Lower leg skin (tissue), 4 donors: ENCODE measurements at regions not wholly inside any gene's neighbourhood (a gene's known extent, or its start where the extent isn't known, plus 50 kb on each side); places are given as distances from the start of the nearest gene placed in this dataset.

Experiments
- DNase-seq, 2 donors: peaks; one replicate each; pipeline ENCODE4 v3.0.0-alpha.2; 2019; ENCODE audit warnings: low spot score in 2 of 2
- H3K4me3 ChIP-seq: fragments of 200-600 bp; sonication (generic); 2 replicates; pipeline ENCODE4 v1.5.1; 2017; ENCODE audit warnings: mild to moderate bottlenecking, low read depth; ENCODE audit not compliant: poor library complexity, severe bottlenecking
- POLR2A ChIP-seq, 2 donors: fragments of 450-650 bp; IDR thresholded peaks; one replicate each; pipeline ENCODE4 v1.6.1; 2016 to 2017; ENCODE audit warnings: antibody characterized with exemption in 2 of 2, mild to moderate bottlenecking in 1 of 2, moderate library complexity in 1 of 2
- WGBS, 2 donors: methylation state at CpG; one replicate each; pipeline ENCODE4 v1.1.5; 2018; 5-methylcytosine and 5-hydroxymethylcytosine counted together
- intact Hi-C: fragments of 100-400 bp; cut with DNase I; formaldehyde crosslinking; loops from one replicate; pipeline ENCODE4 v1.15.0; 2023; ENCODE audit warnings: low total_unique reads
- TF ChIP-seq, protein P1 (sequence below), 3 donors: fragments of 450-650 bp; IDR thresholded peaks; one replicate each; pipeline ENCODE4 v1.5.1; 2016; ENCODE audit warnings: antibody characterized with exemption in 3 of 3, mild to moderate bottlenecking in 3 of 3, moderate library complexity in 2 of 3

- no peak overlapping the region for H3K4me3 ChIP-seq
- TF ChIP-seq, protein P1, sequence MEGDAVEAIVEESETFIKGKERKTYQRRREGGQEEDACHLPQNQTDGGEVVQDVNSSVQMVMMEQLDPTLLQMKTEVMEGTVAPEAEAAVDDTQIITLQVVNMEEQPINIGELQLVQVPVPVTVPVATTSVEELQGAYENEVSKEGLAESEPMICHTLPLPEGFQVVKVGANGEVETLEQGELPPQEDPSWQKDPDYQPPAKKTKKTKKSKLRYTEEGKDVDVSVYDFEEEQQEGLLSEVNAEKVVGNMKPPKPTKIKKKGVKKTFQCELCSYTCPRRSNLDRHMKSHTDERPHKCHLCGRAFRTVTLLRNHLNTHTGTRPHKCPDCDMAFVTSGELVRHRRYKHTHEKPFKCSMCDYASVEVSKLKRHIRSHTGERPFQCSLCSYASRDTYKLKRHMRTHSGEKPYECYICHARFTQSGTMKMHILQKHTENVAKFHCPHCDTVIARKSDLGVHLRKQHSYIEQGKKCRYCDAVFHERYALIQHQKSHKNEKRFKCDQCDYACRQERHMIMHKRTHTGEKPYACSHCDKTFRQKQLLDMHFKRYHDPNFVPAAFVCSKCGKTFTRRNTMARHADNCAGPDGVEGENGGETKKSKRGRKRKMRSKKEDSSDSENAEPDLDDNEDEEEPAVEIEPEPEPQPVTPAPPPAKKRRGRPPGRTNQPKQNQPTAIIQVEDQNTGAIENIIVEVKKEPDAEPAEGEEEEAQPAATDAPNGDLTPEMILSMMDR (IDR thresholded peaks at IDR 0.05), result no peak
- TF ChIP-seq POLR2A (IDR thresholded peaks at IDR 0.05), result no peak
- intact Hi-C loops, result no loop called here
- DNase-seq, result no peak
- 83 to 84% methylated on average over 9 of the region's 9 CpGs for WGBS, 2 donors
Observed at GRCh38 chr13:109344552-109345157, 441.7 kb downstream of the IRS2 start.

DNA sequence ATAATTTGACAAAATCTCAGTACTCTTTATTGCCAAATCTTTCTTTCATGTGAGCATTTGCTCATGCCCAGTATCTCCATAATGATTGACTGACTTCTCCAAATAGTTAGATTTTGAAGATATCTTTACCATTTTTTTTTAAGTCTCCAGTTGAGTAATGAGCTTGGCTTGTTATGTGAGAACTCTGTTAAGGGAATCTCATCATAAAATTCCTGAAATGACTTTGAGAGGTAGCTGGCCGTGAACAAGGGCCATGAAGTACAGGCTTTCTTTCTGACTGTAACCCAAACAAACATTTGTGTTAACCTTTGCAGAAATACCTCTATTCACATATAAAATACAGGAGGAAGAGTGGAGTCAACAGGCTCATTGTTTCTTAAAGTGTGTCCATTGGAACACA, 449.7 kb downstream of the IRS2 start:
- DNase-seq, result no peak
- WGBS, 2 donors, result 38 to 46% methylated on average over 1 of the region's 1 CpG
- H3K4me3 ChIP-seq, result no peak overlapping the region
- intact Hi-C loops, result no loop called here
- TF ChIP-seq POLR2A (IDR thresholded peaks at IDR 0.05), result no peak
- TF ChIP-seq, protein P1 (IDR thresholded peaks at IDR 0.05), result no peak

DNA sequence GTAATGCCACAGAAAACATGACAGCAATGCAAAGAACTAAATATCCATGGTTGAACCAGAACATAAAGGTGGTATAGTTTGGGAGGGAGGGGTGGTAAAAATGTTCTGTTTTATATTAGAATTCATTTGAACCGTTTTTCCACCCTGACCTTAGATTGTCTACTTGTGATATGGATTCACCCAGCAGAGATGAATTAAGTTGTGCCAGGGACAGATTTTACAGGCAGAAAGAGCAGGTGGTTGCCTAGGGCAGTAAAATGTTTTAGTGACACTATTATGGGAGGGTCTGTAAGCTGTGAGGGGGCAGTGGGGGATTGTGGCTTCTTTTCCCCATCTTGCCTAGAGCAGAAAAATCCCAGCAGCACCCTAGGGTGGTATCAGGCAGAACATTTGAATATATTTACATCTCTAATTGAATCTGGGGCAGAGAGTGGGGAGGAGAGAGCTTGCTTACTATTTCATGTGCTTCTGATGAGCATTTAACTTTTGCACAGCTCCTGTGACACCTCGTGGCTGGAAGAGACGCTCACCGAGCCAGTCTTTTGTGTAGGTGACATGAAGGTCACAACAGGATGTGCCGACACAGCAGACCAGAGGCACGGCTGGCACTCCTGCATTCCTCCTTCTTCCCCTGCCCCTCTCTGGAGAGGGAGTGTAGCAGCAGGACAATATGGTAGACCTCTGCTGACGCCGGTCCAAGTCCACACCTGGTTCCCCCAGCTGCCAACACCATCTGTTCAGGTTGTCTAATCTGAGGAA, 452.3 kb downstream of the IRS2 start:
- WGBS, 2 donors, result 69 to 70% methylated on average over 8 of the region's 8 CpGs
- DNase-seq, result no peak
- intact Hi-C loops, result no loop called here
- TF ChIP-seq, protein P1 (IDR thresholded peaks at IDR 0.05), result no peak
- no peak for TF ChIP-seq POLR2A (IDR thresholded peaks at IDR 0.05)
- no peak overlapping the region for H3K4me3 ChIP-seq

- H3K4me3 ChIP-seq, result no peak overlapping the region
- no peak for DNase-seq
- intact Hi-C loops, result no loop called here
- TF ChIP-seq, protein P1 (IDR thresholded peaks at IDR 0.05), result no peak
- no peak for TF ChIP-seq POLR2A (IDR thresholded peaks at IDR 0.05)
- WGBS, 2 donors, result 87 to 91% methylated on average over 26 of the region's 26 CpGs
Observed at GRCh38 chr13:109332506-109333499, 453.6 kb downstream of the IRS2 start.

- TF ChIP-seq POLR2A (IDR thresholded peaks at IDR 0.05), result no peak
- TF ChIP-seq, protein P1 (IDR thresholded peaks at IDR 0.05), result no peak
- no peak overlapping the region for H3K4me3 ChIP-seq
- DNase-seq, result no peak
- WGBS, 2 donors, result 29 to 36% methylated on average over 11 of the region's 11 CpGs
- intact Hi-C loops, result no loop called here
Observed at GRCh38 chr13:109331898-109332297, 454.5 kb downstream of the IRS2 start.
